ENCODE measurements at regions not wholly inside any gene's neighbourhood (a gene's known extent, or its start where the extent isn't known, plus 50 kb on each side); places are given as distances from the start of the nearest gene placed in this dataset.

- ATAC-seq, result no peak
- Histone ChIP-seq H3K4me3 (no peak overlapping the region), H3K27me3 (no peaks in the 10 kb centered on the region), H3K36me3 (no peaks in the 10 kb centered on the region), H3K4me1 (no peaks in the 10 kb centered on the region), H3K9me3 (no peaks in the 10 kb centered on the region), H3K27ac (no peak overlapping the region)
- TF ChIP-seq POLR2A (IDR thresholded peaks at IDR 0.05) (no peak), CTCF (IDR thresholded peaks at IDR 0.05) (no peak)
- WGBS, 2 donors (ENCODE audit: low coverage in 1 of 2), result 100% methylated on average over 1 of the region's 1 CpG
Measured at GRCh38 chr2:57965219-57965618, 81.4 kb upstream of the VRK2 start.

- TF ChIP-seq POLR2AphosphoS5 (IDR thresholded peaks at IDR 0.05), result no peak
- no peak for TF ChIP-seq EP300 (IDR thresholded peaks at IDR 0.05)
- no peak for TF ChIP-seq CTCF (IDR thresholded peaks at IDR 0.05)
- TF ChIP-seq POLR2A (IDR thresholded peaks at IDR 0.05), result no peak
Measured at GRCh38 chr2:57965961-57966360, 80.6 kb upstream of the VRK2 start.

GRCh38 chr2:57973621-57974186, 72.9 kb upstream of the VRK2 start:
- H3K36me3 ChIP-seq, result no peaks in the 10 kb centered on the region
- H3K9me3 ChIP-seq, result no peaks in the 10 kb centered on the region
- H3K27ac ChIP-seq, result no peak overlapping the region
- ATAC-seq, result no peak
- H3K4me3 ChIP-seq, result no peak overlapping the region
- TF ChIP-seq POLR2AphosphoS5 (IDR thresholded peaks at IDR 0.05), result no peak
- no peak for TF ChIP-seq POLR2A (IDR thresholded peaks at IDR 0.05)
- no peak for TF ChIP-seq CTCF (IDR thresholded peaks at IDR 0.05)
- no peak for TF ChIP-seq EP300 (IDR thresholded peaks at IDR 0.05)
- WGBS, 2 donors (ENCODE audit: low coverage in 1 of 2), result 71 to 72% methylated on average over 2 of the region's 2 CpGs
- no peaks in the 10 kb centered on the region for H3K4me1 ChIP-seq
- no peaks in the 10 kb centered on the region for H3K27me3 ChIP-seq

More at GRCh38 chr2:57965961-57966360, 80.6 kb upstream of the VRK2 start:
- H3K9me3 ChIP-seq, result no peaks in the 10 kb centered on the region
- no peaks in the 10 kb centered on the region for H3K27me3 ChIP-seq
- H3K27ac ChIP-seq, result no peak overlapping the region
- H3K4me3 ChIP-seq, result no peak overlapping the region
- no peaks in the 10 kb centered on the region for H3K36me3 ChIP-seq
- WGBS, 2 donors (ENCODE audit: low coverage in 1 of 2), result 100% methylated on average over 1 of the region's 1 CpG; no CpG with 5 or more reads in 1 of the 2 donors
- no peaks in the 10 kb centered on the region for H3K4me1 ChIP-seq
- ATAC-seq, result no peak

- Histone ChIP-seq H3K27me3 (no peaks in the 10 kb centered on the region), H3K36me3 (no peaks in the 10 kb centered on the region), H3K4me1 (no peaks in the 10 kb centered on the region), H3K4me3 (no peak overlapping the region), H3K9me3 (no peaks in the 10 kb centered on the region), H3K27ac (no peak overlapping the region)
- TF ChIP-seq POLR2A (IDR thresholded peaks at IDR 0.05) (no peak), CTCF (IDR thresholded peaks at IDR 0.05) (no peak), EP300 (IDR thresholded peaks at IDR 0.05) (no peak), POLR2AphosphoS5 (IDR thresholded peaks at IDR 0.05) (no peak)
- no peak for ATAC-seq
- 88 to 94% methylated on average over 4 of the region's 4 CpGs for WGBS, 2 donors (ENCODE audit: low coverage in 1 of 2)
Measured at GRCh38 chr2:57979158-57979557, 67.4 kb upstream of the VRK2 start.

- WGBS, 2 donors (ENCODE audit: low coverage in 1 of 2), result 43% methylated on average over 1 of the region's 1 CpG; no CpG with 5 or more reads in 1 of the 2 donors
- ATAC-seq, result no peak
- H3K36me3 ChIP-seq, result no peaks in the 10 kb centered on the region
- H3K27me3 ChIP-seq, result no peaks in the 10 kb centered on the region
- H3K9me3 ChIP-seq, result no peaks in the 10 kb centered on the region
- no peaks in the 10 kb centered on the region for H3K4me1 ChIP-seq
- H3K27ac ChIP-seq, result no peak overlapping the region
- TF ChIP-seq CTCF (IDR thresholded peaks at IDR 0.05), result no peak
- no peak overlapping the region for H3K4me3 ChIP-seq
Measured at GRCh38 chr2:57981083-57981768, 65.4 kb upstream of the VRK2 start.
